ENCODE measurements at regions not wholly inside any gene's neighbourhood (a gene's known extent, or its start where the extent isn't known, plus 50 kb on each side); places are given as distances from the start of the nearest gene placed in this dataset.

GRCh38 chr5:4700069-4700468 is 440.1 kb upstream of the ADAMTS16 start:
- no peaks in the 10 kb centered on the region for H3K4me1 ChIP-seq (replicated peaks)
- H3K4me3 ChIP-seq: no peak overlapping the region
- TF ChIP-seq, protein P1, sequence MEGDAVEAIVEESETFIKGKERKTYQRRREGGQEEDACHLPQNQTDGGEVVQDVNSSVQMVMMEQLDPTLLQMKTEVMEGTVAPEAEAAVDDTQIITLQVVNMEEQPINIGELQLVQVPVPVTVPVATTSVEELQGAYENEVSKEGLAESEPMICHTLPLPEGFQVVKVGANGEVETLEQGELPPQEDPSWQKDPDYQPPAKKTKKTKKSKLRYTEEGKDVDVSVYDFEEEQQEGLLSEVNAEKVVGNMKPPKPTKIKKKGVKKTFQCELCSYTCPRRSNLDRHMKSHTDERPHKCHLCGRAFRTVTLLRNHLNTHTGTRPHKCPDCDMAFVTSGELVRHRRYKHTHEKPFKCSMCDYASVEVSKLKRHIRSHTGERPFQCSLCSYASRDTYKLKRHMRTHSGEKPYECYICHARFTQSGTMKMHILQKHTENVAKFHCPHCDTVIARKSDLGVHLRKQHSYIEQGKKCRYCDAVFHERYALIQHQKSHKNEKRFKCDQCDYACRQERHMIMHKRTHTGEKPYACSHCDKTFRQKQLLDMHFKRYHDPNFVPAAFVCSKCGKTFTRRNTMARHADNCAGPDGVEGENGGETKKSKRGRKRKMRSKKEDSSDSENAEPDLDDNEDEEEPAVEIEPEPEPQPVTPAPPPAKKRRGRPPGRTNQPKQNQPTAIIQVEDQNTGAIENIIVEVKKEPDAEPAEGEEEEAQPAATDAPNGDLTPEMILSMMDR (IDR thresholded peaks at IDR 0.05): peak in 3 of 4 experiments; percentile 43 to 65 (median 45)
- TF ChIP-seq POLR2A (IDR thresholded peaks at IDR 0.05) (no peak), POLR2AphosphoS5 (IDR thresholded peaks at IDR 0.05) (peak; percentile 25)
- 10% methylated on average over 7 of the region's 7 CpGs for WGBS
- H3K36me3 ChIP-seq: no peaks in the 10 kb centered on the region
- H3K27me3 ChIP-seq (replicated peaks; ENCODE audit: insufficient read depth): no peaks in the 10 kb centered on the region
- peak; percentile 73 for DNase-seq (ENCODE audit: low spot score)
- H3K9me3 ChIP-seq: no peaks in the 10 kb centered on the region
- no peak overlapping the region for H3K27ac ChIP-seq
- intact Hi-C loops (cut with DNase I): no loop called here

GRCh38 chr5:4700871-4701270 is 439.3 kb upstream of the ADAMTS16 start:
- no peak for TF ChIP-seq POLR2AphosphoS5 (IDR thresholded peaks at IDR 0.05)
- TF ChIP-seq POLR2A (IDR thresholded peaks at IDR 0.05): no peak
- TF ChIP-seq, protein P1 (IDR thresholded peaks at IDR 0.05): no peak
- no peaks in the 10 kb centered on the region for H3K4me1 ChIP-seq (replicated peaks)
- H3K4me3 ChIP-seq: no peak overlapping the region
- no peaks in the 10 kb centered on the region for H3K36me3 ChIP-seq
- 48% methylated on average over 3 of the region's 3 CpGs for WGBS
- no peaks in the 10 kb centered on the region for H3K27me3 ChIP-seq (replicated peaks; ENCODE audit: insufficient read depth)
- no peak for DNase-seq (ENCODE audit: low spot score)
- H3K9me3 ChIP-seq: no peaks in the 10 kb centered on the region
- intact Hi-C loops (cut with DNase I): no loop called here
- no peak overlapping the region for H3K27ac ChIP-seq

GRCh38 chr5:4703931-4704458 is 436.1 kb upstream of the ADAMTS16 start:
- no peak overlapping the region for H3K4me3 ChIP-seq
- 83% methylated on average over 4 of the region's 4 CpGs for WGBS
- H3K4me1 ChIP-seq (replicated peaks): no peaks in the 10 kb centered on the region
- intact Hi-C loops (cut with DNase I): no loop called here
- H3K27ac ChIP-seq: no peak overlapping the region
- no peak for DNase-seq (ENCODE audit: low spot score)
- H3K9me3 ChIP-seq: no peaks in the 10 kb centered on the region
- H3K36me3 ChIP-seq: no peaks in the 10 kb centered on the region
- TF ChIP-seq POLR2AphosphoS5 (IDR thresholded peaks at IDR 0.05) (no peak), POLR2A (IDR thresholded peaks at IDR 0.05) (no peak)
- TF ChIP-seq, protein P1 (IDR thresholded peaks at IDR 0.05): no peak
- H3K27me3 ChIP-seq (replicated peaks; ENCODE audit: insufficient read depth): no peaks in the 10 kb centered on the region

GRCh38 chr5:4704951-4705350 is 435.2 kb upstream of the ADAMTS16 start:
- TF ChIP-seq, protein P1 (IDR thresholded peaks at IDR 0.05): no peak
- TF ChIP-seq POLR2A (IDR thresholded peaks at IDR 0.05) (no peak), POLR2AphosphoS5 (IDR thresholded peaks at IDR 0.05) (no peak)
- 89% methylated on average over 3 of the region's 3 CpGs for WGBS

GRCh38 chr5:4716781-4717180 is 423.3 kb upstream of the ADAMTS16 start:
- 23% methylated on average over 4 of the region's 4 CpGs for WGBS
- DNase-seq (ENCODE audit: low spot score): no peak
- Histone ChIP-seq H3K4me1 (replicated peaks) (no peaks in the 10 kb centered on the region), H3K27ac (no peak overlapping the region), H3K36me3 (no peaks in the 10 kb centered on the region), H3K9me3 (no peaks in the 10 kb centered on the region), H3K27me3 (replicated peaks; ENCODE audit: insufficient read depth) (peaks cover 2% of the 10 kb centered on the region), H3K4me3 (no peak overlapping the region)
- intact Hi-C loops (cut with DNase I): no loop called here
- no peak for TF ChIP-seq POLR2A (IDR thresholded peaks at IDR 0.05)
- TF ChIP-seq, protein P1 (IDR thresholded peaks at IDR 0.05): no peak
- no peak for TF ChIP-seq POLR2AphosphoS5 (IDR thresholded peaks at IDR 0.05)

More at GRCh38 chr5:4704951-4705350, 435.2 kb upstream of the ADAMTS16 start:
- no peak for DNase-seq (ENCODE audit: low spot score)
- Histone ChIP-seq H3K9me3 (no peaks in the 10 kb centered on the region), H3K4me3 (no peak overlapping the region), H3K4me1 (replicated peaks) (no peaks in the 10 kb centered on the region), H3K27me3 (replicated peaks; ENCODE audit: insufficient read depth) (no peaks in the 10 kb centered on the region), H3K36me3 (no peaks in the 10 kb centered on the region), H3K27ac (no peak overlapping the region)
- intact Hi-C loops (cut with DNase I): no loop called here

All from prostate gland (tissue), 2 donors.